ENCODE measurements at regions not wholly inside any gene's neighbourhood (a gene's known extent, or its start where the extent isn't known, plus 50 kb on each side); places are given as distances from the start of the nearest gene placed in this dataset.

- H3K36me3 ChIP-seq = no peaks in the 10 kb centered on the region
- no peaks in the 10 kb centered on the region for H3K9me3 ChIP-seq
- no peak for DNase-seq
- no peak overlapping the region for H3K4me3 ChIP-seq
- no peak overlapping the region for H3K27ac ChIP-seq
- no peaks in the 10 kb centered on the region for H3K27me3 ChIP-seq
- intact Hi-C loops (cut with DNase I; ENCODE audit: low total_unique reads) = no loop called here
- no peaks in the 10 kb centered on the region for H3K4me1 ChIP-seq
- TF ChIP-seq POLR2A (IDR thresholded peaks at IDR 0.05) (no peak), CTCF (IDR thresholded peaks at IDR 0.05) (no peak)
These were observed 69.4 kb upstream of the CLCN4 start for GRCh38 chrX:10087391-10087790.

- Histone ChIP-seq H3K27me3 (no peaks in the 10 kb centered on the region), H3K4me1 (no peaks in the 10 kb centered on the region), H3K27ac (no peak overlapping the region), H3K9me3 (no peaks in the 10 kb centered on the region), H3K4me3 (no peak overlapping the region), H3K36me3 (no peaks in the 10 kb centered on the region)
- TF ChIP-seq CTCF (IDR thresholded peaks at IDR 0.05) (no peak), POLR2A (IDR thresholded peaks at IDR 0.05) (no peak)
- intact Hi-C loops (cut with DNase I; ENCODE audit: low total_unique reads) = no loop called here
- DNase-seq = no peak
These were observed 67.4 kb upstream of the CLCN4 start for GRCh38 chrX:10089378-10089795.

GRCh38 chrX:10090319-10090718, 66.5 kb upstream of the CLCN4 start:
- H3K27ac ChIP-seq = no peak overlapping the region

GRCh38 chrX:10095246-10095645, 61.5 kb upstream of the CLCN4 start:
- no peak overlapping the region for H3K27ac ChIP-seq
- H3K27me3 ChIP-seq = no peaks in the 10 kb centered on the region
- intact Hi-C loops (cut with DNase I; ENCODE audit: low total_unique reads) = no loop called here
- H3K4me1 ChIP-seq = no peaks in the 10 kb centered on the region
- DNase-seq = no peak
- TF ChIP-seq POLR2A (IDR thresholded peaks at IDR 0.05) = no peak
- no peak for TF ChIP-seq CTCF (IDR thresholded peaks at IDR 0.05)
- H3K36me3 ChIP-seq = no peaks in the 10 kb centered on the region
- no peaks in the 10 kb centered on the region for H3K9me3 ChIP-seq
- no peak overlapping the region for H3K4me3 ChIP-seq

More at GRCh38 chrX:10090319-10090718, 66.5 kb upstream of the CLCN4 start:
- no peaks in the 10 kb centered on the region for H3K4me1 ChIP-seq
- intact Hi-C loops (cut with DNase I; ENCODE audit: low total_unique reads) = no loop called here
- no peaks in the 10 kb centered on the region for H3K36me3 ChIP-seq
- TF ChIP-seq POLR2A (IDR thresholded peaks at IDR 0.05) (no peak), CTCF (IDR thresholded peaks at IDR 0.05) (no peak)
- H3K4me3 ChIP-seq = no peak overlapping the region
- DNase-seq = no peak
- H3K27me3 ChIP-seq = no peaks in the 10 kb centered on the region
- no peaks in the 10 kb centered on the region for H3K9me3 ChIP-seq

GRCh38 chrX:10095698-10096432, 60.9 kb upstream of the CLCN4 start:
- Histone ChIP-seq H3K9me3 (no peaks in the 10 kb centered on the region), H3K36me3 (no peaks in the 10 kb centered on the region), H3K4me1 (no peaks in the 10 kb centered on the region), H3K27me3 (no peaks in the 10 kb centered on the region), H3K4me3 (no peak overlapping the region), H3K27ac (no peak overlapping the region)
- intact Hi-C loops (cut with DNase I; ENCODE audit: low total_unique reads) = no loop called here
- TF ChIP-seq CTCF (IDR thresholded peaks at IDR 0.05) (no peak), POLR2A (IDR thresholded peaks at IDR 0.05) (no peak)
- no peak for DNase-seq

Measured in uterus (tissue), 3 donors.